ENCODE measurements at regions not wholly inside any gene's neighbourhood (a gene's known extent, or its start where the extent isn't known, plus 50 kb on each side); places are given as distances from the start of the nearest gene placed in this dataset.
"Not testable (repeated sequence)": the region's sequence is repeated elsewhere in the genome, so short reads cannot be mapped to it uniquely, and the experiment has no call there.

DNA sequence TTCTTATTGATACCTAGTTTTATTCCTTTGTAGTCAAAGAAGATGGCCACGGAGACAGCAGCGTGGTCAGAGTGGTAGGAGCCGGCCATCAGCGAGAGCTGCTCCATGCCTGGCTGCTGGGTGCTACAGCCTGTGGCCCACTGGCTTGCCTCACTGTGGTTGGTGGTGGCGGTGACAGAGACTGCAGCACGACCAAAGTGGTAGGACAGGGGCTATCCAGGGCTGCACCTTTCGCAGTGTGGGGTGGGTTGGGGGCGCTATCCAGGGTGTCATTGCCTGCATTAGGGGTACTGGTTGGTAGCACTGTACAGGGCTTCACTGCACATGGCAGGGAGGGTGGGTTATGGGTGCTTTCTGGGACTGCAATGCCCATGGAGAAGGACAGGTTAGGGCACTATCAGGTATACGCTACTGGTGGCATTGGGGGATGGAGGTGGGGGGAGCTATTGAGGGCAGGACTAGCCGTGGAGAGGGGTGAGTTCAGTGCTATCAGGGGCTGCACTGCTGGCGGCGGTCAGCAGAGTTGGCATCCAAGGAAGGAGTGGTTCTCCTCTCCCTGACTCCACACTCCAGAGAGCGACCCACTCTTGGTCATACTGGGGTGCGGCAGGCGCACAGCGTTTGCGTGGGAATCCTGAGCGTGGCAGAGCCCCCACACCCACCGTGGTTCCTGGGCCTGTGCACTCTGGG, 241.1 kb downstream of the GOLGA6L6 start:
- DNase-seq (ENCODE audit: low read depth, low spot score); H3K4me3 ChIP-seq (ENCODE audit: low read length): not testable (repeated sequence)

DNA sequence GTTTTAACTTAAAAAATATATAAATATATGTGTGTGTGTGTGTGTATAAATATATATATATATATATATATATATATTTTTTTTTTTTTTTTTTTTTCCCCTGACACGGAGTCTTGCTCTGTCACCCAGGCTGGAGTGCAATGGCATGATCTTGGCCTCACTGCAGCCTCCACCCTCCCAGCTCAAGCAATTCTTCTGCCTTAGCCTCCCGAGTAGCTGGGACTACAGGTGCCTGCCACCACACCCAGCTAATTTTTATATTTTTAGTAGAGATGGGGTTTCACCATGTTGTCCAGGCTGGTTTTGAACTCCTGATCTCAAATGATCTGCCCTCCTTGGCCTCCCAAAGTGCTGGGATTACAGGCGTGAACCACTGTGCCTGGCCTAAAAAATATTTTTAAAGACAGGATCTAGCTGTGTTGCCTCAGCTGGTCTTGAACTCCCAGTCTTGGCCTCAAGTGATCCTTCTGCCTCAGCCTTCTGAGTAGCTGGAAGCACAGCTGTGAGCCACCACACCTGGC, 243.9 kb downstream of the GOLGA6L6 start:
- not testable (repeated sequence) for H3K4me3 ChIP-seq (ENCODE audit: low read length); DNase-seq (ENCODE audit: low read depth, low spot score)

DNA sequence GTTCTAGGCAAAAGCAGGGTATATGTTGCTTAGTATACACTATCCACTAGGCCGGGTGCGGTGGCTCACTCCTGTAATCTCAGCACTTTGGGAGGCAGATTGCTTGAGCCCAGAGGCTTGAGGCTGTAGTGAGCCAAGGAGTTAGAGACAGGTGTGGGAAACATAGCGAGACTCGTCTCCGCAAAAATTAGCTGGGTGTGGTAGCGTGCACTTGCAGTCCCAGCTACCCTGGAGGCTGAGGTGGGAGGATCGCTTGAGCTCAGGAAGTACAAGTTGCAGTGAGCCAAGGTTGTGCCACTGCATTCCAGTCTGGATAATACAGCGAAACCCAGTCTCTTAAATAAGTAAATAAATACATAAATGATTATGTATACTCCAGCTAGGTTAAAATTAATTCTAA, 245.3 kb downstream of the GOLGA6L6 start:
- DNase-seq (ENCODE audit: low read depth, low spot score); H3K4me3 ChIP-seq (ENCODE audit: low read length): not testable (repeated sequence)

DNA sequence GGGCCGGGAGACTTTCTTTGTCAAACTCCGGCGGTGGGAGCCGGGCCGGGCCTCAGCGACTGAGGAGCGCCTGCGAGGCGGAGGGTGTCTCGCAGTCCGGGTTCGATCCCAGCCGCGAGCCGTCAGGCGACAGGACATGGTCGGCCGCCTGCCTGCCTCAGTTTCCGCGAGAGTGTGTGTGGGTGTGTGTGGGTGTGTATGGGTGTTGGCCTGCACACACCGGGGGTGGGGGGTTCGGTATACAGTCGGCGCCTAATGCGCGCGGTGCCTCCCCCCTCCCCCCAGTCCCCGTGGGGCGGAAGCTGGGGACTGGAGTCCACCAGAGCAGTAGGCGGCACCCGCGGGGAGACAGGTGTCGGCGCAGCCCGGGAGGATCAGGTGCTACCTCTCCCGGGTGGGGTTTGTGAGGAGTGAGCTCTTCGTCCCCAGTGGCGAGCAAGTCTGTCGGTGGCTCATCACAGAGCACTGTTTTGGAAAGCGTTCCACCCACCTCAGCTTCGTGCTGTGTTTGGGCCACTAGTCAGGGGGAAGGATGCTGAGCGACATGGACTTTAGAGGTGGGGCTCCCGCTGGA, 246.3 kb downstream of the GOLGA6L6 start:
- H3K4me3 ChIP-seq (ENCODE audit: low read length) = no peak overlapping the region
- no peak for DNase-seq (ENCODE audit: low read depth, low spot score)

DNA sequence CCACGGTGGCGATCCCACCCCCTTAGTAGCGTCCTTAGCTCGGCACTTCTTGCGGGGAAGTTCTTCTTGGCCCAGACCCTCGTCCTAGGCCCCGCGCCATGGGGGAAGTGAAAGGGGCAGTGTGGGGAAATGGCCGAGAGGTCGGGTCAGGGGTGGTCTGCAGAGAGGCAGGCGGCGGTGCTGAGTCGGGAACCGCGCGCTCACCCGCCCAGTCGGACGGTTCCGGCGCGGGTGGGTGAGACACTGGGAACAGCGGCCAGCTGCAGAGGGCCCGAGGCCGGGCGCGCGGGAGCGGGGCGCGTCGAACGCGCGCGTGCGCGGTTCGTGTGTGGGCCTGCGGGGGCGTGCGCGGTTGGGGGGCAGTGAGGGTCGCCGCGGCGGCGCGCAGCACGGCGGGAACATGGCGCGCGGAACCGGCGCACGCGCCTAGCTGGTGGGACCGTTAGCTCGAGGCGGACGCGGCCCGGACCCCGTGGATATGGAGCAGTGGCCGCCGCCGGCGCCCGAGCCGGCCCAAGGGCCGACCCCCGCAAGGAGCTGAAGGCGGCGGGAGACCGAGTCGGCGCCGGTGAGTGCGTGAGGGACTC, 246.9 kb downstream of the GOLGA6L6 start:
- no peak overlapping the region for H3K4me3 ChIP-seq (ENCODE audit: low read length)
- DNase-seq (ENCODE audit: low read depth, low spot score) = no peak

DNA sequence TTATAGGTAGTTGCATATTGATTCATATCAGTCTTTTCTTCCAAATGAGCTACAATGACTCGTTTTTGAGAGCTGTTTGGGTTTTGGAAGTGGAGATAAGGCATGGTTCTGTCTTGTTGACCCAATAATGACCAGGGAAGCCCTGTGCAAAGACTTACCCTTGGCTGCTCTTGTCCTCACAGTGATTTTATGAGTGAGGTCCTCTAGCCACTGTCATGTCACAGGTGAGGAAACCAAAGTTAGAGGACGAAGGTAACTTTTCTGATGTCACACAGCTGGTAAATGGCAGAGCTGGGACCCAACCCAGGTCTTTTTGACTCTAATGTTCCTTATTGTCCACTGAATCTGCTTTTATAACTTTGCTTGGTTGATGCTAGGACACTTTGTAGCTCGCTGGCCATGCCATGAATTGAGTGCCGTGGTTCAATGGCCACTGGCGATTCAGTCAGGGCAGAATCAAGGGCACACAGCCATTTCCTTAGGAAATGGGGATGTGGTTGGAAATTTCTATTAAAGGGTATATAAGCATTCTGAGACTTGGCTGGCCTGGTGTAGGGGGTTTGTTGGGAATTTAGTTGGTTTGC, 249.1 kb downstream of the GOLGA6L6 start:
- H3K4me3 ChIP-seq (ENCODE audit: low read length); DNase-seq (ENCODE audit: low read depth, low spot score): not testable (repeated sequence)

DNA sequence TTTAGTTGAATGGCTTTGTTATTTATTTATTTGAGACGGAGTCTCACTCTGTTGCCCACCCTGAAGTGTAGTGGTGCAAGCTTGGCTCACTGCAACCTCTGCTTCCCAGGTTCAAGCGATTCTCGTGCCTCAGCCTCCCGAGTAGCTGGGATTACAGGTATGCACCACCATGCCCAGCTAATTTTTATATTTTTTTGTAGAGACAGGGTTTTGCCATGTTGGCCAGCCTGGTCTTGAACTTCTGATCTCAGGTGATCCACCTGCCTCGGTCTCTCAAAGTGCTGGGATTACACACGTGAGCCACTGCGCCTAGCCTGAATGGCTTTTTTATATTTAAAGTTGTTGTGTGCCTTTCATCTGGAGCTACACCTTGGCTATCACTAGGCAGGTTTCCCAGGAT, 250.0 kb downstream of the GOLGA6L6 start:
- DNase-seq (ENCODE audit: low read depth, low spot score); H3K4me3 ChIP-seq (ENCODE audit: low read length): not testable (repeated sequence)

DNA sequence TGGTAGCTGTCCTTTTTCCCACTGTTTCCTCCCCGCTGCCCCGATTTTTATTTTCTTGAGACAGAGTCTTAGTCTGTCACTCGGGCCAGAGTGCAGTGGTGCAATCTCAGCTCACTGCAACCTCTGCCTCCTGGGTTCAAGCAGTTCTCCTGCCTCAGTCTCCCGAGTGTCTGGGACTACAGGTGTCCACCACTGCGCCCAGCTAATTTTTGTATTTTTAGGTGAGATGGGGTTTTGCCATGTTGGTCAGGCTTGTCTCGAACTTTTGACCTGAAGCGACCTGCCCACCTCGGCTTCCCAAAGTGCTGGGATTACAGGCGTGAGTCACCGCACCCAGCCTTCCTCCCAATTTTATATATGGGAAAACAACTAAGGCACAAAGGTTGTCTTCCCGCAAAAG, 251.0 kb downstream of the GOLGA6L6 start:
- DNase-seq (ENCODE audit: low read depth, low spot score); H3K4me3 ChIP-seq (ENCODE audit: low read length): not testable (repeated sequence)

DNA sequence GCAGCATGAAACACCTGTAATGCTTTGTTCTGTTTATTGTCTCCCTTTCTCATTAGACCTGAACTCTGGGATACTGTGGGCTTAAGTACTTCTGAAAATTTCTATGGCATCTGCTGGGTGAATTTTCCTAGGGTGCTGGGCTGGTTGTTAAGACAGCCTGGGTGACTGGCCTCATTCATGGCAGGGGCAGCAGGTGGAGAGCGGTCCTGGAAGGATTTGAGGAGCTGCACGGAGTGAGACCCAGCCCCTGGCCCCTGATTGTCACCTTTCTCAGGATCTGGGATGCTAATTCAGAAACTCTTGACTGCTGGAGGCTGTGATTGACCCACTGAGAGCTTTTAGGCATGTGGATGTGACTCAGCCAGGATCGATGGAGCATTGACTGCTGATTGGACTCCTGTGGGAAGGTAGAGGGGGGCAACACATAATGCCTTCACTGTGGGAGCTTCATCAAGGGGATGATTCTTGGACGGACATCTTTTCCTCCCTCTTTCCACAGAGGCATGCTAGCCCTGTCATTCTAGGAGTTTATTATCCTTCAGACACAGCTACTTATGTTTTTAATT, 252.0 kb downstream of the GOLGA6L6 start:
- DNase-seq (ENCODE audit: low read depth, low spot score) = not testable (repeated sequence)

DNA sequence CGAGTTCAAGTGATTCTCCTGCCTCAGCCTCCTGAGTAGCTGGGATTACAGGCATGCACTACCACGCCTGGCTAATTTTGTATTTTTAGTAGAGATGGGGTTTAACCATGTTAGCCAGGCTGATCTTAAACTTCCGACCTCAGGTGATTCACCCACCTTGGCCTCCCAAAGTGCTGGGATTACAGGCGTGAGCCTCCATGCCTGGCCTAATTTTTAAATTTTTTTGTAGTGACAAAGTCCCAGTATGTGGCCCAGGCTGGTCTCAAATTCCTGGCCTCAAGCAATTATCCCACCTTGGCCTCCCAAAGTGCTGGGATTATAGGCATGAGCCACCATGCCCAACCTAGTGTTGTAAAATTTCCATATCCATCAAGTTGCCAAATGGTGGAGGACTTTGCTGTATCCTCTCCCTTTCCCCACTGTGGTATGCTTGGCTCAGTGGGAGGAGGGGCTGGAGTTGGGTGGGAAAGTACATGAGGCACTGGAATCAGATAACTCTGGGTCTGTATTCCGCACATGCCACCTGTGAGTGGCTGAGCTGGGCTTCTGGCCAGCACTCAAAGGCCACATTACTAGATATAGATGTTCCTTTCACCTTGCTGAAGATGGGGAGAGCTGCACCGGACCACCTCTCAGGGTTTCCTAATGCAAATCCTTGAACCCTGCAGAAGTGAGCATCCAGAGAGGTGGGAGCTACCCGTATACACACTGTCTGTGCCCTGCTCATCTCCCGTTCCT, 252.6 kb downstream of the GOLGA6L6 start:
- H3K4me3 ChIP-seq (ENCODE audit: low read length); DNase-seq (ENCODE audit: low read depth, low spot score): not testable (repeated sequence)

More for the DNA sequence above, 252.0 kb downstream of the GOLGA6L6 start:
- H3K4me3 ChIP-seq (ENCODE audit: low read length) = not testable (repeated sequence)

DNA sequence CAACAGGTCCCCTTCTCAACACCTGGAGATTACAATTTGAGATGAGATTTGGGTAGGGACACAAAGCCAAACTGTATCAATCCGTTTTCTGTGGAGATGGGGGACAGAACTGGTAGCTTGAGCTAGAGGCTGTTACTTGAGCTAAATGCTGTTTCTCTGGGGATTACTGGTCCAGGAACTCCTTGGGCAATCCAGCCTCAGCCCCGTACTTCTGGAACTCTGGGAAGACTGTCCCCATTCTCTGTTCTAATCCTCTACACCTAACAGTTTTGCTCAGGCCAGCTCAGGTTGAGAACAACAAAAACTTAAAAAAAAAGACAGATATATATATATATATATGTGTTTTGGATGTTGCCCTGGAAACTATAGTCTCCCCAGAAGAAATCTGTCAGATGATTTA, 255.0 kb downstream of the GOLGA6L6 start:
- not testable (repeated sequence) for DNase-seq (ENCODE audit: low read depth, low spot score); H3K4me3 ChIP-seq (ENCODE audit: low read length)

DNA sequence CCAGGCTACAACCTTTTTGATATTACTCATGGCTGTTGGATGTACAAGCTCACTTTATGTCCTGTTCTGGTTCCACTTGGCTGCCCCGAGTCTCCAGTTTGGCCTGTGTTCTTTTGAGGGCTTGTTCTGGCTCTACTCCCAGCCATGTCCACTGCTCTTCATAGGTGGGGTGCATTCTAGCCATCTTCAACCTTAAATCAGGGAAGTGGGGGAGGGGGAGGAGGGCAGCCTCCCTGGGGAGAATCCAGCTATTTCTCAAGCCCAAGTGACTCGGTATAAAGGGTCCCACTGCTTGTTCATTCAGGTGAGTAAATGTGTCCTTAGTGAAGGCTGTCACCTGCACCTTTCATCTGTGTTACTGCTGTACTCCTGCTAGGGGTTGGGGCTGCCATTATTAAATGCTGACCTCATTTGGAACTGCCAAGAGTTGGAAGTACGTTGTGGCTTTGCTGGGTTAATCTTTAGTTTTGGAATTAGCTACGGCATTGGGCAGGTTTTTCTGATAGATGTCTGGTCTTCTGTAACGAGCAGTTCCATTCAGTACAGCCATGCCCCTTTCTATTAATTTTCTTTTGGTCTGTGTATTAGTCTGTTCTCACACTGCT, 255.8 kb downstream of the GOLGA6L6 start:
- not testable (repeated sequence) for DNase-seq (ENCODE audit: low read depth, low spot score); H3K4me3 ChIP-seq (ENCODE audit: low read length)

DNA sequence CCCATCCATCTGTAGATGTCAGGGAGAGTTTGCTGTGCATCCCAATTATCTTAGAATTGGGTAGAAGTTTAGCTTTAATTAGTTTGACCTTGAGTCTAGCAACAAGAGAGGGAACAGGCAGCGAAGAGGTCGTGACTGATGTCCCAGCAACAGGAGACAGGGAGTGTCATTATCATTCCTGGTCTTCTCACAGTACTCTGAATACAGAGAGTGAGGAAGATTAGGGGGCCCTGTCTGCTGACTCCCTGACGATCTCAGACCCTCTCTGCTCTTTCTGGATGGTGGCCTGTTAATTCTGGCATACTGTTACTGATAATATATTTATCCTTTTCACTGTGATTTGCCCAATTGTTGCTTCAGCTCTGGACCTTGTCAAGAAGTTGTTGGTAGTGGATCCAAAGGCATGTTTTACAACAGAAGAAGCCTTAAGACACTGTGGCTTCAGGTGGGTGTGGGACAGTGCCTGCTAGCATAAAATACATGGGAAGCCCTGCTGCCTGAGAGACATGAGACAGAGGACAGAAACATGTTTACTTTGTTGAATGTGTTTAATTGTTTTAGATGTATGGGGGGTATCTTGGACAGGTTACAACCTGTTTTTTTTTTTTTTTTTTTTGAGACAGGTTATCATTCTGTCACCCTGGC, 256.6 kb downstream of the GOLGA6L6 start:
- not testable (repeated sequence) for H3K4me3 ChIP-seq (ENCODE audit: low read length); DNase-seq (ENCODE audit: low read depth, low spot score)

DNA sequence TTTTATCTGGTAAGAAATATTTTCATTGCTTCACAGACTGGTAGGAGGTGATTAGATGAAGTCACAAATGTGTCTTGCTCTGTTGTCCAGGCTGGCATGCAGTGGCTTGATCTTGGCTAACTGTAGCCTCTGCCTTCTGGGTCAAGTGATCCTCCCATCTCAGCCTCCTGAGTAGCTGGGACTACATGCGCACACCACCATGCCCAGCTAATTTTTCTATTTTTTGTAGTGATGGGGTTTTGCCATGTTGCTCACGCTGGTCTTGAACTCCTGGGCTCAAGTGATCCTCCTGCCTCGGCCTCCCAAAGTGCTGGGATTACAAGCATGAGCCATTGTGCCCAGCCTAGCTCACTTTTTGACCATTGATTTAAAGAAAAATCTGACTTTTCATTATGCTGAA, 257.9 kb downstream of the GOLGA6L6 start:
- not testable (repeated sequence) for DNase-seq (ENCODE audit: low read depth, low spot score); H3K4me3 ChIP-seq (ENCODE audit: low read length)

DNA sequence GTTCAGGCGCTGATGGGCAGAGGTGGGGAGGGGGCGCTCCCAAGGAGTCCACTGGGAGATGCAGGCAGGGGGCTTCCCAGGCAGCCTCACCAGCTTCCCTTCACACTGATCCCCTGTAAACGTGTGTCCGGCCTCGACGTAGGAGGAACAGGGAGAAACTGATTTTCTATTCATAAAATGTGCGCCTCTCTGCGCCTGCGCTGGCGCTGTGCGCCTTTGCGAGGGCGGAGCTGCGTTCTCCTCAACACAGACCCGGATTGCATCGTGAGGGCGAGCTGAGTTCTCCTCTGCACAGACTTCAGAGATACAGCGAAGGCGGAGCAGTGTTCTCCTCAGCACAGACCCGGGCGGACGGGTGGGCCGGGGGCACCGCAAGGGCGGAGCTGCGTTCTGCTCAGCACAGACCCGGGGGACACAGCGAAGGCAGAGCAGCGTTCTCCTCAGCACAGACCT, 259.1 kb downstream of the GOLGA6L6 start:
- not testable (repeated sequence) for DNase-seq (ENCODE audit: low read depth, low spot score)

DNA sequence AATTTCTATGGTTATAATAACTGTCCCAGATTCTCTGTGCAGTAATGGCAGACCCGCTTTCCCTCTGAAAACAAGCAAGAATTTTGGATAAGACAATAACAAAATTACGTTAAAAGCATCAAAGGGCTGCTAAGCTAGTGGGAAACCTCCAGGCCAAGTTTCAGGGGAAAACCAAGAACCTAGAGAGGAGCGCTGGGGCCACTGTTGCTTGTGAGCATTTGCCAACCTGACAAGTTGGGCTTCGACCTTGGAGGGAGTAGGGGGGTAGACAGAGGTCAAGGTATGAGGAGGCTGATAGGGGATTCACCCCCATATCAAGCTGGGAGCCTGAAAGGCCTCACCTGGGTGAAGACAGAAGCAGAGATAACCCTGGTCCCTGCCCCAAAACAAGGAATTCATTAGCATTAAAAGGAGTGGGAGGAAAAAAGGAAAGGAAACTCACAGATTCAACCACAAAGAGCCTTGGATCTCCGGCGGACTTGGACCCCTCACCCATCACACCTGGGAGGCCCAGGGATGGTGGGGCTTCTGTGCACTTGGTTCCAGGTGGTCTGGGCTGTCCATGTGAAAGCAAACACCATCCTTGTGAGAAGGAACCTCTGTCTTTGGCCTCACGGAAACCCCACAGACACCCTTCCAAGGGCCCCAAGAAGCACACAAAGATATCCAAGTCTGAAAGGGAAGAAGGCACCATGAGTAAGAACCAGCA, 259.9 kb downstream of the GOLGA6L6 start:
- H3K4me3 ChIP-seq (ENCODE audit: low read length); DNase-seq (ENCODE audit: low read depth, low spot score): not testable (repeated sequence)

More for the DNA sequence above, 259.1 kb downstream of the GOLGA6L6 start:
- not testable (repeated sequence) for H3K4me3 ChIP-seq (ENCODE audit: low read length)

DNA sequence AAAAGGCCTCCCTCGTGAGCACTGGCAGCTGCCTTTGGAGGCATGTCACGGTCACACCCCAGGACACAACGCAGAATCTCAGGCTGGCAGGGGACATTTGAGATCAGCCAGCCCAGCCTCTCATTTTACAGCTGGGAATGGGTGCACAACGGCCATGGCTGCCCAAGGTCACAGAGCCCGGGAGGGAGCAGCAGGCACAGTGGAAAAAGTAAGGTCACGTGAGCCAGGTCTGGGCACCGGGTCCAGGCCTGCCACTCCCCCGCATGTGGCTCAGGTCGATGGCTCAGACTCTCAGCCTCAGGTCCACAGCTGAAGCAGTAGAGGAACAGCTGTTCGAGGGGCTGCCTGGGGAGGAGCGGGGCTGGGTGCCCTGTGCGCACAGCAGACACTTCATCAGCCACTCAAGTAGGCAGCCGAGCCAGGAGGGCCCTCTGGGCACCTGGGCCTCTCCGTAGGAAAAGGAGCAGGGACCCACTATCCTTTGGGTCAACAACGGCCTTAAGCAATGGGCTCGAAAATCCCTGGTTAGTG, 260.6 kb downstream of the GOLGA6L6 start:
- no peak overlapping the region for H3K4me3 ChIP-seq (ENCODE audit: low read length)
- DNase-seq (ENCODE audit: low read depth, low spot score) = no peak

All from Jurkat, Clone E6-1 (cell line).